IMR-90 (cell line): ENCODE measurements at regions not wholly inside any gene's neighbourhood (a gene's known extent, or its start where the extent isn't known, plus 50 kb on each side); places are given as distances from the start of the nearest gene placed in this dataset.

Experiments used
- ATAC-seq: fragments of 200-7000 bp; cut with Tn5 transposase; 2 replicates; pipeline ENCODE4 v1.9.1; 2020; ENCODE audit warnings: low read depth, mild to moderate bottlenecking, moderate library complexity
- BruUV-seq: library from RNA; stranded (reverse); fragments of 400-500 nt; replicated peaks from 2 replicates; lab custom pipeline; 2021; lab: Mats Ljungman, UMichigan
- CTCF ChIA-PET: fragments of 300-600 bp; formaldehyde crosslinking; extraction: SDS; loops from one replicate; lab custom pipeline; 2021; ENCODE audit warnings: antibody characterized with exemption; lab: Yijun Ruan, JAX
- POLR2A ChIA-PET: fragments of 300-600 bp; sonication (Branson Sonifier 250); formaldehyde crosslinking; loops from one replicate; lab custom pipeline; 2022; ENCODE audit warnings: antibody characterized with exemption; ENCODE audit not compliant: unreplicated experiment; lab: Charles Lee
- DNase-seq: peaks from one replicate; pipeline ENCODE4 v3.0.0; 2013
- H2AFZ ChIP-seq: replicated peaks from 2 replicates; pipeline ENCODE3; 2013; ENCODE audit warnings: low read length, mild to moderate bottlenecking; ENCODE audit not compliant: poor library complexity
- H2AK5ac ChIP-seq: 2 replicates; pipeline ENCODE4 v1.6.1; 2013; ENCODE audit warnings: low read depth, low read length, inconsistent platforms
- H2AK9ac ChIP-seq: replicated peaks from 2 replicates; pipeline ENCODE3; 2013; ENCODE audit warnings: mild to moderate bottlenecking, low read depth, low read length, moderate library complexity; ENCODE audit not compliant: poor library complexity
- H2BK120ac ChIP-seq: 2 replicates; pipeline ENCODE4 v1.6.1; 2013; ENCODE audit warnings: low read depth, low read length, inconsistent platforms
- H2BK15ac ChIP-seq: 3 replicates; pipeline ENCODE4 v1.6.1; 2013; ENCODE audit warnings: low read depth, low read length, inconsistent platforms
- H2BK20ac ChIP-seq: 2 replicates; pipeline ENCODE4 v1.6.1; 2013; ENCODE audit warnings: low read depth, mild to moderate bottlenecking, inconsistent platforms, low read length, moderate library complexity
- H2BK5ac ChIP-seq: 2 replicates; pipeline ENCODE4 v1.6.1; 2013; ENCODE audit warnings: mild to moderate bottlenecking, low read depth, low read length, inconsistent platforms; ENCODE audit not compliant: poor library complexity, severe bottlenecking
- H3K14ac ChIP-seq: replicated peaks from 2 replicates; pipeline ENCODE4 v1.6.1; 2013; ENCODE audit warnings: low read depth, low read length, inconsistent platforms
- H3K18ac ChIP-seq: 2 replicates; pipeline ENCODE4 v1.6.1; 2013; ENCODE audit warnings: low read depth, low read length, control low read depth
- H3K23ac ChIP-seq: 2 replicates; pipeline ENCODE4 v1.6.1; 2013; ENCODE audit warnings: low read depth, low read length, inconsistent platforms
- H3K27ac ChIP-seq: 2 replicates; pipeline ENCODE4 v1.5.1; 2013; ENCODE audit warnings: mild to moderate bottlenecking, control low read depth, low read length; ENCODE audit not compliant: insufficient read depth
- H3K27me3 ChIP-seq: 2 replicates; pipeline ENCODE4 v1.6.1; 2013; ENCODE audit warnings: low read length; ENCODE audit not compliant: control insufficient read depth, insufficient read depth
- H3K36me3 ChIP-seq: 2 replicates; pipeline ENCODE4 v1.6.1; 2013; ENCODE audit warnings: low read length, mixed read lengths; ENCODE audit not compliant: control insufficient read depth, insufficient read depth
- H3K4ac ChIP-seq: 2 replicates; pipeline ENCODE4 v1.6.1; 2013; ENCODE audit warnings: low read depth, low read length, inconsistent platforms
- H3K4me1 ChIP-seq: 2 replicates; pipeline ENCODE4 v1.6.1; 2013; ENCODE audit warnings: low read length, mixed read lengths; ENCODE audit not compliant: control insufficient read depth, insufficient read depth
- H3K4me2 ChIP-seq: 2 replicates; pipeline ENCODE4 v1.6.1; 2013; ENCODE audit warnings: low read depth, mild to moderate bottlenecking, control low read depth, low read length, moderate library complexity
- H3K4me3 ChIP-seq: 2 replicates; pipeline ENCODE4 v1.5.1; 2013; ENCODE audit warnings: low read depth, mild to moderate bottlenecking, control low read depth, low read length, moderate library complexity; ENCODE audit not compliant: insufficient read depth
- H3K56ac ChIP-seq: 2 replicates; pipeline ENCODE4 v1.6.1; 2013; ENCODE audit warnings: low read length, inconsistent platforms; ENCODE audit not compliant: insufficient read depth; ENCODE audit errors: extremely low read depth
- H3K79me1 ChIP-seq, 2 experiments: 2 replicates each; pipeline ENCODE4 v1.6.1; 2013; ENCODE audit warnings: low read length in 2 of 2, inconsistent platforms in 1 of 2, low read depth in 1 of 2
- H3K9ac ChIP-seq: 2 replicates; pipeline ENCODE4 v1.6.1; 2013; ENCODE audit warnings: low read depth, low read length, control low read depth
- H3K9me1 ChIP-seq: 2 replicates; pipeline ENCODE4 v1.6.1; 2013; ENCODE audit warnings: low read length, inconsistent platforms; ENCODE audit not compliant: insufficient read depth
- H3K9me3 ChIP-seq: 2 replicates; pipeline ENCODE4 v1.6.1; 2013; ENCODE audit warnings: low read length; ENCODE audit not compliant: control insufficient read depth, insufficient read depth
- H4K20me1 ChIP-seq: 2 replicates; pipeline ENCODE4 v1.6.1; 2013; ENCODE audit warnings: low read length, inconsistent platforms; ENCODE audit not compliant: insufficient read depth
- H4K5ac ChIP-seq: 2 replicates; pipeline ENCODE4 v1.6.1; 2013; ENCODE audit warnings: mild to moderate bottlenecking, low read depth, low read length, control low read depth
- H4K8ac ChIP-seq, 2 experiments: 2 replicates each; pipeline ENCODE4 v1.6.1; 2013; ENCODE audit warnings: low read depth in 2 of 2, low read length in 2 of 2, control low read depth in 1 of 2, inconsistent platforms in 1 of 2
- H4K91ac ChIP-seq: 2 replicates; pipeline ENCODE4 v1.6.1; 2013; ENCODE audit warnings: low read depth, low read length, inconsistent platforms; ENCODE audit not compliant: insufficient read depth
- BHLHE40 ChIP-seq: fragments of 150-350 bp; IDR thresholded peaks from 2 replicates; pipeline ENCODE4 v1.6.1; 2016; ENCODE audit warnings: mild to moderate bottlenecking, low read depth, low read length
- CEBPB ChIP-seq: IDR thresholded peaks from 2 replicates; pipeline ENCODE4 v1.6.1; 2012; ENCODE audit warnings: low read depth, low read length, improper control_type of control experiment
- CHD1 ChIP-seq: IDR thresholded peaks from 2 replicates; pipeline ENCODE4 v1.6.1; 2012; ENCODE audit warnings: low read depth, low read length, improper control_type of control experiment
- FOS ChIP-seq: fragments of 150-350 bp; IDR thresholded peaks from 2 replicates; pipeline ENCODE4 v1.6.1; 2016; ENCODE audit warnings: low read depth, low read length
- MAFK ChIP-seq: IDR thresholded peaks from 2 replicates; pipeline ENCODE4 v1.6.1; 2012; ENCODE audit warnings: low read depth, low read length, improper control_type of control experiment
- MAZ ChIP-seq: IDR thresholded peaks from 2 replicates; pipeline ENCODE4 v1.6.1; 2012; ENCODE audit warnings: low read depth, mild to moderate bottlenecking, low read length, improper control_type of control experiment, moderate library complexity, borderline replicate concordance
- NFE2L2 ChIP-seq: fragments of 150-350 bp; IDR thresholded peaks from 2 replicates; pipeline ENCODE4 v1.6.1; 2016; ENCODE audit warnings: low read depth, mild to moderate bottlenecking, low read length
- POLR2A ChIP-seq: IDR thresholded peaks from 2 replicates; pipeline ENCODE4 v1.6.1; 2012; ENCODE audit warnings: mild to moderate bottlenecking, low read depth, low read length
- RAD21 ChIP-seq: IDR thresholded peaks from 2 replicates; pipeline ENCODE4 v1.6.1; 2012; ENCODE audit warnings: low read length, improper control_type of control experiment
- RCOR1 ChIP-seq: IDR thresholded peaks from 2 replicates; pipeline ENCODE4 v1.6.1; 2012; ENCODE audit warnings: mild to moderate bottlenecking, low read length, improper control_type of control experiment; ENCODE audit not compliant: insufficient replicate concordance
- RFX5 ChIP-seq: IDR thresholded peaks from 2 replicates; pipeline ENCODE4 v1.8.0; 2012; ENCODE audit warnings: low read depth, mild to moderate bottlenecking, low read length, moderate library complexity
- SMC3 ChIP-seq: fragments of 150-350 bp; IDR thresholded peaks from 2 replicates; pipeline ENCODE4 v1.6.1; 2016; ENCODE audit warnings: low read depth, mild to moderate bottlenecking, antibody characterized with exemption, low read length, moderate library complexity
- WGBS, 2 experiments: methylation state at CpG; one replicate each; pipeline versions ENCODE4 v1.1.5 to v1.1.7; 2013; ENCODE audit warnings: missing lambda C conversion rate in 2 of 2; ENCODE audit not compliant: insufficient read length in 1 of 2; ENCODE audit errors: extremely low coverage in 2 of 2; 5-methylcytosine and 5-hydroxymethylcytosine counted together
- dilution Hi-C: fragments of 300-500 bp; cut with HindIII; formaldehyde crosslinking; loops from one replicate; pipeline ENCODE4 v1.14.3; 2018; ENCODE audit warnings: low sequenced_read_pairs; ENCODE audit not compliant: unreplicated experiment
- in situ Hi-C: fragments of 300-500 bp; cut with MboI; formaldehyde crosslinking; loops from 3 replicates; pipeline ENCODE4 v1.14.3; 2019; ENCODE audit warnings: low sequenced_read_pairs, inconsistent platforms, mixed read lengths
- intact Hi-C: fragments of 100-400 bp; cut with micrococcal nuclease; formaldehyde crosslinking; loops from 2 replicates; pipeline ENCODE4 v1.10.0; 2022
- TF ChIP-seq, protein P1 (sequence below): fragments of 150-350 bp; IDR thresholded peaks from 2 replicates; pipeline ENCODE4 v1.6.1; 2016; ENCODE audit warnings: low read depth, mild to moderate bottlenecking, low read length, moderate library complexity, borderline replicate concordance
- TF ChIP-seq, protein P2 (sequence below): fragments of 150-350 bp; IDR thresholded peaks from 2 replicates; pipeline ENCODE4 v1.6.1; 2017; ENCODE audit warnings: mild to moderate bottlenecking, antibody characterized with exemption, low read length, low read depth

DNA sequence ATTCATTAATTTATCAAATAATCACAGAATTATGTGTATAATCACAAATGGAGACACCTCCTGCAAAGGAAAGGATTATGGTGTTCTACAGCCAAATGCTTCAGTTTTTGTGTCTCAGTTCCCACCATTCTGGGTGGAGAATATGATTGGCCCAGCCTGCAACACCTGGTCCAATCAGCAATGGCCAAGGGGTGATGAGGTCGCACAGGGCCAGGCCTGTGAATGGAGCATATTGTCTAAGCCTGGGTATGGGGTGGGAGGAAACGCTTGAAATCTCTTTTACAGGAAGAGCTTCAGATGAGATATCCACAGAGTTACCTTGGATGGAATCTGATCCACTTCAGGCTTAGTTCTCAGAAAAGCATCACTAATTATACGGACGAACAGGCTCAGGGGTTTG lies 271.6 kb downstream of the DHX35 start:
- in situ Hi-C loops (no loop called here), intact Hi-C loops (no loop called here), dilution Hi-C loops (no loop called here)
- Histone ChIP-seq H3K27ac (no peak overlapping the region), H3K4me1 (no peaks in the 10 kb centered on the region), H4K91ac (no peak overlapping the region), H3K27me3 (no peaks in the 10 kb centered on the region), H3K23ac (no peak overlapping the region), H2BK15ac (no peak overlapping the region), H3K79me1 (no peaks in the 10 kb centered on the region), H3K14ac (no peak overlapping the region), H2BK5ac (no peak overlapping the region), H3K4me3 (no peak overlapping the region), H3K56ac (no peak overlapping the region), H3K18ac (no peak overlapping the region), H4K8ac (no peak overlapping the region), H4K20me1 (no peaks in the 10 kb centered on the region), H2BK120ac (no peak overlapping the region), H2AFZ (no peak overlapping the region), H2AK9ac (no peak overlapping the region), H3K9me1 (no peaks in the 10 kb centered on the region), H3K4me2 (no peak overlapping the region), H3K9me3 (no peaks in the 10 kb centered on the region), H3K9ac (no peak overlapping the region), H2AK5ac (no peak overlapping the region), H3K36me3 (no peaks in the 10 kb centered on the region), H2BK20ac (no peak overlapping the region), H4K5ac (no peak overlapping the region), H3K4ac (no peak overlapping the region)
- TF ChIP-seq, protein P1, sequence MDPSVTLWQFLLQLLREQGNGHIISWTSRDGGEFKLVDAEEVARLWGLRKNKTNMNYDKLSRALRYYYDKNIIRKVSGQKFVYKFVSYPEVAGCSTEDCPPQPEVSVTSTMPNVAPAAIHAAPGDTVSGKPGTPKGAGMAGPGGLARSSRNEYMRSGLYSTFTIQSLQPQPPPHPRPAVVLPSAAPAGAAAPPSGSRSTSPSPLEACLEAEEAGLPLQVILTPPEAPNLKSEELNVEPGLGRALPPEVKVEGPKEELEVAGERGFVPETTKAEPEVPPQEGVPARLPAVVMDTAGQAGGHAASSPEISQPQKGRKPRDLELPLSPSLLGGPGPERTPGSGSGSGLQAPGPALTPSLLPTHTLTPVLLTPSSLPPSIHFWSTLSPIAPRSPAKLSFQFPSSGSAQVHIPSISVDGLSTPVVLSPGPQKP, result no peak
- TF ChIP-seq MAFK (no peak), CHD1 (no peak), RFX5 (no peak), BHLHE40 (no peak), FOS (no peak), POLR2A (no peak), SMC3 (no peak), RAD21 (no peak), MAZ (no peak), RCOR1 (no peak), NFE2L2 (no peak), CEBPB (no peak)
- TF ChIP-seq, protein P2, sequence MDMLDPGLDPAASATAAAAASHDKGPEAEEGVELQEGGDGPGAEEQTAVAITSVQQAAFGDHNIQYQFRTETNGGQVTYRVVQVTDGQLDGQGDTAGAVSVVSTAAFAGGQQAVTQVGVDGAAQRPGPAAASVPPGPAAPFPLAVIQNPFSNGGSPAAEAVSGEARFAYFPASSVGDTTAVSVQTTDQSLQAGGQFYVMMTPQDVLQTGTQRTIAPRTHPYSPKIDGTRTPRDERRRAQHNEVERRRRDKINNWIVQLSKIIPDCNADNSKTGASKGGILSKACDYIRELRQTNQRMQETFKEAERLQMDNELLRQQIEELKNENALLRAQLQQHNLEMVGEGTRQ, result no peak
- no peak for DNase-seq
- POLR2A ChIA-PET, result no interaction called here
- WGBS, 2 experiments, result 71% methylated on average over 1 of the region's 4 CpGs; no CpG with 5 or more reads in 1 of the 2 experiments
- BruUV-seq, result no TSS peak
- CTCF ChIA-PET, result no interaction called here
- no peak for ATAC-seq
